Transverse colon (tissue), 4 donors: ENCODE measurements at regions not wholly inside any gene's neighbourhood (a gene's known extent, or its start where the extent isn't known, plus 50 kb on each side); places are given as distances from the start of the nearest gene placed in this dataset.

Experiments
- DNase-seq: peaks from one replicate; pipeline ENCODE4 v3.0.0-alpha.2; 2019
- H3K27ac ChIP-seq, 4 donors: fragments of 200-600 bp; sonication (generic); 2 replicates each; pipeline ENCODE4 v1.5.1; 2016 to 2018; ENCODE audit warnings: inconsistent platforms in 4 of 4
- H3K27me3 ChIP-seq: fragments of 200-600 bp; sonication (generic); 2 replicates; pipeline ENCODE4 v1.5.1; 2017; ENCODE audit warnings: inconsistent platforms
- H3K36me3 ChIP-seq, 4 donors: fragments of 200-600 bp; sonication (generic); 2 replicates each; pipeline ENCODE4 v1.5.1; 2017 to 2019; ENCODE audit warnings: inconsistent platforms in 4 of 4
- H3K4me1 ChIP-seq, 4 donors: fragments of 200-600 bp; sonication (generic); 2 replicates each; pipeline ENCODE4 v1.5.1; 2017 to 2020; ENCODE audit warnings: inconsistent platforms in 4 of 4
- H3K4me3 ChIP-seq, 4 donors: fragments of 200-600 bp; sonication (generic); 1 replicate in 1 of 4; 2 replicates in 3 of 4; pipeline versions ENCODE4 v1.5.1 to v1.6.1; 2017 to 2019; ENCODE audit warnings: inconsistent platforms in 4 of 4
- H3K9me3 ChIP-seq, 2 donors: fragments of 200-600 bp; sonication (generic); 2 replicates each; pipeline ENCODE4 v1.5.1; 2017 to 2019; ENCODE audit warnings: inconsistent platforms in 2 of 2
- CTCF ChIP-seq, 5 experiments: fragments of 200-600 bp in 3 of 5; fragments of 450-650 bp in 2 of 5; sonication (generic) in 3 of 5; IDR thresholded peaks; 1 replicate in 2 of 5; 2 replicates in 3 of 5; pipeline ENCODE4 v1.5.1; 2016 to 2017; ENCODE audit warnings: antibody characterized with exemption in 5 of 5, inconsistent platforms in 3 of 5, mild to moderate bottlenecking in 2 of 5, moderate library complexity in 1 of 5
- EP300 ChIP-seq: sonication (generic); formaldehyde crosslinking; IDR thresholded peaks from one replicate; pipeline ENCODE4 v1.6.1; 2017; ENCODE audit warnings: antibody characterized with exemption, low read depth
- POLR2A ChIP-seq: fragments of 450-650 bp; IDR thresholded peaks from one replicate; pipeline ENCODE4 v1.6.1; 2016; ENCODE audit warnings: antibody characterized with exemption, mild to moderate bottlenecking, moderate library complexity
- POLR2AphosphoS5 ChIP-seq, 3 donors: sonication (generic); formaldehyde crosslinking; IDR thresholded peaks; one replicate each; pipeline ENCODE4 v1.6.1; 2016; ENCODE audit warnings: antibody characterized with exemption in 3 of 3
- WGBS, 2 donors: methylation state at CpG; one replicate each; pipeline ENCODE4 v1.1.5; 2018; ENCODE audit warnings: low coverage in 1 of 2; 5-methylcytosine and 5-hydroxymethylcytosine counted together
- in situ Hi-C, 4 donors: fragments of 200-750 bp; cut with MboI; loops; one replicate each; pipeline versions ENCODE4 v1.15.0 to v1.15.1; 2017; ENCODE audit warnings: low sequenced_read_pairs in 3 of 4, low pct_ligation_motif_present in 1 of 4, low pct_unique_long_range_greater_than_20kb in 1 of 4
- intact Hi-C: fragments of 100-400 bp; cut with DNase I; formaldehyde crosslinking; loops from one replicate; pipeline ENCODE4 v1.15.1; 2023; ENCODE audit warnings: low total_unique reads

GRCh38 chr2:217160103-217160743, 300.4 kb upstream of the TNP1 start:
- intact Hi-C loops, result loop anchor here (5.0 kb wide), 1 partner anchor 463 kb away; the partner anchor contains the start of gene IGFBP5

GRCh38 chr2:217158928-217159327, 299.1 kb upstream of the TNP1 start:
- Histone ChIP-seq H3K4me3 (no peak overlapping the region), H3K27ac (no peak overlapping the region), H3K36me3 (no peaks in the 10 kb centered on the region), H3K9me3 (no peaks in the 10 kb centered on the region), H3K4me1 (peaks cover 0 to 6% (median 0%) of the 10 kb centered on the region in 4 donors), H3K27me3 (no peaks in the 10 kb centered on the region)
- no peak for TF ChIP-seq EP300
- no peak for TF ChIP-seq POLR2AphosphoS5 (IDR thresholded peaks at IDR 0.05)
- TF ChIP-seq CTCF (IDR thresholded peaks at IDR 0.05), result no peak
- no peak for TF ChIP-seq POLR2A
- in situ Hi-C loops, result loop anchor here in 1 of 4 donors (25.0 kb wide), 1 partner anchor 472 kb away; the partner anchor contains the start of gene IGFBP5
- WGBS, 2 donors, result 84 to 85% methylated on average over 2 of the region's 2 CpGs
- intact Hi-C loops, result no loop called here
- no peak for DNase-seq

More at GRCh38 chr2:217160103-217160743, 300.4 kb upstream of the TNP1 start:
- no peaks in the 10 kb centered on the region for H3K36me3 ChIP-seq
- in situ Hi-C loops, result loop anchor here in 2 of 4 donors (10.0 to 25.0 kb wide), 2 partner anchors 465 to 473 kb away; partner anchors contain the start of gene IGFBP5 (in 2 of the 2)
- H3K27ac ChIP-seq, result peak overlapping the region in 1 of 4 donors; percentile 24
- no peak overlapping the region for H3K4me3 ChIP-seq
- peaks cover 0 to 6% (median 0%) of the 10 kb centered on the region in 4 donors for H3K4me1 ChIP-seq
- no peak for DNase-seq
- WGBS, 2 donors, result 64 to 77% methylated on average over 4 of the region's 4 CpGs
- TF ChIP-seq CTCF (IDR thresholded peaks at IDR 0.05) (no peak), POLR2A (no peak), POLR2AphosphoS5 (IDR thresholded peaks at IDR 0.05) (peak in 2 of 3 donors; percentile 24 to 37), EP300 (no peak)
- H3K27me3 ChIP-seq, result no peaks in the 10 kb centered on the region
- no peaks in the 10 kb centered on the region for H3K9me3 ChIP-seq

- in situ Hi-C loops, result loop anchor here in 1 of 4 donors (25.0 kb wide), 1 partner anchor 470 kb away; the partner anchor contains the start of gene IGFBP5
- 88 to 94% methylated on average over 4 to 6 of the region's 6 CpGs for WGBS, 2 donors
- H3K4me1 ChIP-seq, result peaks cover 0 to 6% (median 0%) of the 10 kb centered on the region in 4 donors
- no peak overlapping the region for H3K4me3 ChIP-seq
- no peaks in the 10 kb centered on the region for H3K9me3 ChIP-seq
- no peak overlapping the region for H3K27ac ChIP-seq
- TF ChIP-seq POLR2AphosphoS5 (IDR thresholded peaks at IDR 0.05) (no peak), POLR2A (no peak)
- no peaks in the 10 kb centered on the region for H3K27me3 ChIP-seq
- no peaks in the 10 kb centered on the region for H3K36me3 ChIP-seq
- no peak for DNase-seq
- intact Hi-C loops, result no loop called here
Measured at GRCh38 chr2:217157581-217157980, 297.7 kb upstream of the TNP1 start.

GRCh38 chr2:217156801-217157200, 296.9 kb upstream of the TNP1 start:
- Histone ChIP-seq H3K27ac (no peak overlapping the region), H3K4me1 (peaks cover 0 to 6% (median 0%) of the 10 kb centered on the region in 4 donors), H3K4me3 (no peak overlapping the region), H3K27me3 (no peaks in the 10 kb centered on the region), H3K9me3 (no peaks in the 10 kb centered on the region), H3K36me3 (no peaks in the 10 kb centered on the region)
- in situ Hi-C loops, result loop anchor here in 1 of 4 donors (25.0 kb wide), 1 partner anchor 470 kb away; the partner anchor contains the start of gene IGFBP5
- DNase-seq, result no peak
- TF ChIP-seq POLR2AphosphoS5 (IDR thresholded peaks at IDR 0.05) (no peak), EP300 (no peak), POLR2A (no peak), CTCF (IDR thresholded peaks at IDR 0.05) (no peak)
- 80 to 86% methylated on average over 1 to 2 of the region's 2 CpGs for WGBS, 2 donors
- intact Hi-C loops, result no loop called here
